Astrocyte (in vitro differentiated cells and primary cell): ENCODE measurements at regions not wholly inside any gene's neighbourhood (a gene's known extent, or its start where the extent isn't known, plus 50 kb on each side); places are given as distances from the start of the nearest gene placed in this dataset.

Experiments
- EZH2 ChIP-seq: IDR thresholded peaks from 2 replicates; pipeline ENCODE4 v1.6.1; 2012; ENCODE audit warnings: mild to moderate bottlenecking, low read length, inconsistent platforms; ENCODE audit not compliant: insufficient read depth
- TF ChIP-seq, protein P1 (sequence below): IDR thresholded peaks from 2 replicates; pipeline ENCODE4 v1.5.1; 2011; ENCODE audit warnings: low read depth, mild to moderate bottlenecking, inconsistent platforms, low read length, moderate library complexity; ENCODE audit not compliant: insufficient read depth

DNA sequence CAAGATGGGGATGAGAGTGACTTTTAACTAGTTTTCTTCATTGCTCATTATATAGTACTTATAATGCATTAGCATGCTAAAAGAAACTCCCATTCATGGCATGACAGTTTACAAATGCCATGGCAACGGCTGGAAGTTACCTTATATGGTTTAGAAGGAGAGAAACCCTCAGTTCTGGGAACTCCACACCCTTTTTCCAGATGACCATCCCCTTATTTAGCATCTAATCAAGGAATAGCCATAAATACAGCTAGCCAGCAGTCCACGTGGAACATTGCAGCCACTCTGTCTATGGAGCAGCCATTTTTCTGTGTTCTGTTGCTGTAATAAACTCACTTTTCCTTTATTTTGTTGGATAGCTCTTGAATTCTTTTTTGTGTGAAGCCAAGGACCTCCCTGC is 1137.8 kb downstream of the CDH18 start:
- TF ChIP-seq, protein P1, sequence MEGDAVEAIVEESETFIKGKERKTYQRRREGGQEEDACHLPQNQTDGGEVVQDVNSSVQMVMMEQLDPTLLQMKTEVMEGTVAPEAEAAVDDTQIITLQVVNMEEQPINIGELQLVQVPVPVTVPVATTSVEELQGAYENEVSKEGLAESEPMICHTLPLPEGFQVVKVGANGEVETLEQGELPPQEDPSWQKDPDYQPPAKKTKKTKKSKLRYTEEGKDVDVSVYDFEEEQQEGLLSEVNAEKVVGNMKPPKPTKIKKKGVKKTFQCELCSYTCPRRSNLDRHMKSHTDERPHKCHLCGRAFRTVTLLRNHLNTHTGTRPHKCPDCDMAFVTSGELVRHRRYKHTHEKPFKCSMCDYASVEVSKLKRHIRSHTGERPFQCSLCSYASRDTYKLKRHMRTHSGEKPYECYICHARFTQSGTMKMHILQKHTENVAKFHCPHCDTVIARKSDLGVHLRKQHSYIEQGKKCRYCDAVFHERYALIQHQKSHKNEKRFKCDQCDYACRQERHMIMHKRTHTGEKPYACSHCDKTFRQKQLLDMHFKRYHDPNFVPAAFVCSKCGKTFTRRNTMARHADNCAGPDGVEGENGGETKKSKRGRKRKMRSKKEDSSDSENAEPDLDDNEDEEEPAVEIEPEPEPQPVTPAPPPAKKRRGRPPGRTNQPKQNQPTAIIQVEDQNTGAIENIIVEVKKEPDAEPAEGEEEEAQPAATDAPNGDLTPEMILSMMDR, result no peak
- TF ChIP-seq EZH2, result no peak
